ENCODE measurements at regions not wholly inside any gene's neighbourhood (a gene's known extent, or its start where the extent isn't known, plus 50 kb on each side); places are given as distances from the start of the nearest gene placed in this dataset.

GRCh38 chr13:34862311-34862710 is 79.8 kb upstream of the NBEA start:
- no peak for DNase-seq

- DNase-seq: no peak
Observed at GRCh38 chr13:34862716-34863115, 79.4 kb upstream of the NBEA start.

- DNase-seq: no peak
Observed at GRCh38 chr13:34863360-34864135, 78.5 kb upstream of the NBEA start.

- DNase-seq: no peak
Observed at GRCh38 chr13:34864671-34865070, 77.4 kb upstream of the NBEA start.

- no peak for DNase-seq
Observed at GRCh38 chr13:34867590-34867989, 74.5 kb upstream of the NBEA start.

GRCh38 chr13:34868733-34869132 is 73.3 kb upstream of the NBEA start:
- DNase-seq: no peak

- no peak for DNase-seq
Observed at GRCh38 chr13:34869696-34870095, 72.4 kb upstream of the NBEA start.

- DNase-seq: no peak
Observed at GRCh38 chr13:34878329-34878728, 63.7 kb upstream of the NBEA start.

GRCh38 chr13:34879851-34880250 is 62.2 kb upstream of the NBEA start:
- DNase-seq: no peak

- no peak for DNase-seq
Observed at GRCh38 chr13:34881494-34881893, 60.6 kb upstream of the NBEA start.

GRCh38 chr13:34883396-34883795 is 58.7 kb upstream of the NBEA start:
- no peak for DNase-seq

GRCh38 chr13:34884366-34884765 is 57.7 kb upstream of the NBEA start:
- no peak for DNase-seq

- DNase-seq: no peak
Observed at GRCh38 chr13:34886121-34886875, 55.8 kb upstream of the NBEA start.

- no peak for DNase-seq
Observed at GRCh38 chr13:34886987-34887386, 55.1 kb upstream of the NBEA start.

Data from activated CD8-positive, alpha-beta memory T cell treated with anti-CD3 and anti-CD28 coated beads, Interleukin-2, amount 50 U/mL, for 48 hours (primary cell).